Fibroblast of lung (primary cell): ENCODE measurements at regions not wholly inside any gene's neighbourhood (a gene's known extent, or its start where the extent isn't known, plus 50 kb on each side); places are given as distances from the start of the nearest gene placed in this dataset.

Experiments
- CTCF ChIP-seq, 2 donors: IDR thresholded peaks in 1 of 2; conservative IDR thresholded peaks in 1 of 2; 1 replicate in 1 of 2; 2 replicates in 1 of 2; pipeline ENCODE4 v1.5.1; 2011 to 2012; ENCODE audit warnings: low read length in 2 of 2, control low read depth in 1 of 2, inconsistent platforms in 1 of 2, low read depth in 1 of 2, mild to moderate bottlenecking in 1 of 2
- EZH2 ChIP-seq: IDR thresholded peaks from 2 replicates; pipeline ENCODE4 v1.5.1; 2012; ENCODE audit warnings: low read length, control low read depth, mild to moderate bottlenecking; ENCODE audit errors: missing control alignments

- no peak for TF ChIP-seq CTCF (conservative IDR thresholded peaks at IDR 0.05 in 1 of 2, IDR thresholded peaks at IDR 0.05 in 1 of 2; ENCODE audit: low read depth in 1 of 2, low read length in 2 of 2)
- TF ChIP-seq EZH2: no peak
Observed at GRCh38 chr4:26145212-26145611, 175.6 kb upstream of the RBPJ start.
